Panc1 (cell line): ENCODE measurements at regions not wholly inside any gene's neighbourhood (a gene's known extent, or its start where the extent isn't known, plus 50 kb on each side); places are given as distances from the start of the nearest gene placed in this dataset.

Source experiments
- ATAC-seq: fragments of 200-7000 bp; cut with Tn5 transposase; 2 replicates; pipeline ENCODE4 v1.9.1; 2020; ENCODE audit warnings: mild to moderate bottlenecking, moderate library complexity
- BruUV-seq: library from RNA; stranded (reverse); fragments of 400-500 nt; replicated peaks from 2 replicates; lab custom pipeline; 2021; lab: Mats Ljungman, UMichigan
- CTCF ChIA-PET: fragments of 300-600 bp; sonication (Branson Sonifier 250); formaldehyde crosslinking; loops from one replicate; lab custom pipeline; 2022; ENCODE audit warnings: antibody characterized with exemption; lab: Charles Lee
- POLR2A ChIA-PET: fragments of 300-600 bp; sonication (Branson Sonifier 250); formaldehyde crosslinking; loops from one replicate; lab custom pipeline; 2022; ENCODE audit warnings: antibody characterized with exemption; lab: Charles Lee
- DNase-seq: peaks from one replicate; pipeline ENCODE4 v3.0.0-alpha.2; 2010; ENCODE audit warnings: low read depth, low spot score
- H3K27ac ChIP-seq: 2 replicates; pipeline ENCODE4 v1.5.1; 2011; ENCODE audit warnings: mild to moderate bottlenecking, low read length, inconsistent platforms
- H3K27me3 ChIP-seq: fragments of 200-500 bp; sonication (Bioruptor generic); 2 replicates; pipeline ENCODE4 v1.6.0; 2014; ENCODE audit warnings: low read length, inconsistent platforms; ENCODE audit not compliant: control insufficient read depth, insufficient read depth
- H3K36me3 ChIP-seq: fragments of 200-500 bp; sonication (Bioruptor generic); 2 replicates; pipeline ENCODE4 v1.5.1; 2014; ENCODE audit warnings: inconsistent platforms, mild to moderate bottlenecking, low read length, moderate library complexity; ENCODE audit not compliant: control insufficient read depth, insufficient read depth
- H3K4me1 ChIP-seq: 2 replicates; pipeline ENCODE4 v1.5.1; 2011; ENCODE audit warnings: inconsistent platforms, mild to moderate bottlenecking, low read length, moderate library complexity; ENCODE audit not compliant: control insufficient read depth, insufficient read depth
- H3K4me3 ChIP-seq, 2 experiments: 2 replicates each; pipeline ENCODE4 v1.5.1; 2011 to 2012; ENCODE audit warnings: low read depth in 2 of 2, low read length in 2 of 2, mild to moderate bottlenecking in 2 of 2, inconsistent platforms in 1 of 2, moderate library complexity in 1 of 2
- H3K9me3 ChIP-seq: fragments of 200-500 bp; sonication (Bioruptor generic); 2 replicates; pipeline ENCODE4 v1.5.1; 2014; ENCODE audit warnings: low read depth, mild to moderate bottlenecking, inconsistent platforms, low read length, moderate library complexity; ENCODE audit not compliant: control insufficient read depth, insufficient read depth
- POLR2AphosphoS5 ChIP-seq: IDR thresholded peaks from 2 replicates; pipeline ENCODE4 v1.6.1; 2012; ENCODE audit warnings: mild to moderate bottlenecking, low read depth, low read length, moderate library complexity
- SIN3A ChIP-seq: IDR thresholded peaks from 2 replicates; pipeline ENCODE4 v1.6.1; 2012; ENCODE audit warnings: low read depth, mild to moderate bottlenecking, low read length, moderate library complexity, borderline replicate concordance; ENCODE audit not compliant: insufficient read depth
- TCF7L2 ChIP-seq: IDR thresholded peaks from 2 replicates; pipeline ENCODE4 v1.6.1; 2011; ENCODE audit warnings: mild to moderate bottlenecking, low read depth, low read length, inconsistent platforms
- in situ Hi-C: cut with HindIII; loops from 2 replicates; pipeline ENCODE4 v1.10.0; 2016; ENCODE audit warnings: low sequenced_read_pairs, low pct_unique_long_range_greater_than_20kb
- intact Hi-C: fragments of 100-400 bp; cut with micrococcal nuclease; formaldehyde crosslinking; loops from one replicate; pipeline ENCODE4 v1.10.0; 2022; ENCODE audit not compliant: unreplicated experiment
- TF ChIP-seq, protein P1 (sequence below), 2 experiments: IDR thresholded peaks; 2 replicates each; pipeline ENCODE4 v1.6.1; 2011 to 2012; ENCODE audit warnings: low read depth in 2 of 2, control low read depth in 1 of 2, low read length in 1 of 2, mild to moderate bottlenecking in 1 of 2, moderate library complexity in 1 of 2; ENCODE audit not compliant: insufficient read depth in 1 of 2
- TF ChIP-seq, protein P2 (sequence below): fragments of 450-650 bp; IDR thresholded peaks from 2 replicates; pipeline ENCODE4 v1.5.1; 2017; ENCODE audit warnings: mild to moderate bottlenecking

DNA sequence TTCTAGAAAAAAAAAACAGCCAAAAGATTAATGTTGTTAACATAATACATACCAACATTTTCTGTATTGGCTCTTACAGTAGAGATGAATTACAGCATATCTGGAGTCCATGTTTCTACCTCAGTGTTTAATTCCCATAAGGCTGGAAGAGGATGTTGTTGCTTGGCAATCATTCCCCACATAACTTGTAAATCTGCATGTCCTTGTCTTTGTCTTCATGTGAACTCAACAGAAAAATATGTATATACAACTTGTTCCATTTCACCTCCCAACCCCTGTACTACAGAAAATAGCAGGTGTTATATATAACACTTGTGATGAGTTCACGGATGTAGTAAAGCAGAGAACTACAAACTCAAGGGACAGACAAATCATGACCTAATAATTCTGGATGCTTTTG lies 160.9 kb upstream of the SEMA3C start:
- in situ Hi-C loops, result no loop called here
- CTCF ChIA-PET, result no interaction called here
- intact Hi-C loops, result no loop called here
- no peaks in the 10 kb centered on the region; the same call in 1 of the 2 replicates for H3K4me1 ChIP-seq
- H3K36me3 ChIP-seq, result no peaks in the 10 kb centered on the region
- no peaks in the 10 kb centered on the region for H3K27me3 ChIP-seq
- ATAC-seq (no peak), DNase-seq (no peak)
- POLR2A ChIA-PET, result no interaction called here
- no peak overlapping the region for H3K4me3 ChIP-seq
- H3K27ac ChIP-seq, result peak overlapping the region; percentile 49; the same call in 1 of the 2 replicates
- no TSS peak for BruUV-seq
- TF ChIP-seq POLR2AphosphoS5 (no peak), TCF7L2 (no peak), SIN3A (no peak)
- TF ChIP-seq, protein P1, sequence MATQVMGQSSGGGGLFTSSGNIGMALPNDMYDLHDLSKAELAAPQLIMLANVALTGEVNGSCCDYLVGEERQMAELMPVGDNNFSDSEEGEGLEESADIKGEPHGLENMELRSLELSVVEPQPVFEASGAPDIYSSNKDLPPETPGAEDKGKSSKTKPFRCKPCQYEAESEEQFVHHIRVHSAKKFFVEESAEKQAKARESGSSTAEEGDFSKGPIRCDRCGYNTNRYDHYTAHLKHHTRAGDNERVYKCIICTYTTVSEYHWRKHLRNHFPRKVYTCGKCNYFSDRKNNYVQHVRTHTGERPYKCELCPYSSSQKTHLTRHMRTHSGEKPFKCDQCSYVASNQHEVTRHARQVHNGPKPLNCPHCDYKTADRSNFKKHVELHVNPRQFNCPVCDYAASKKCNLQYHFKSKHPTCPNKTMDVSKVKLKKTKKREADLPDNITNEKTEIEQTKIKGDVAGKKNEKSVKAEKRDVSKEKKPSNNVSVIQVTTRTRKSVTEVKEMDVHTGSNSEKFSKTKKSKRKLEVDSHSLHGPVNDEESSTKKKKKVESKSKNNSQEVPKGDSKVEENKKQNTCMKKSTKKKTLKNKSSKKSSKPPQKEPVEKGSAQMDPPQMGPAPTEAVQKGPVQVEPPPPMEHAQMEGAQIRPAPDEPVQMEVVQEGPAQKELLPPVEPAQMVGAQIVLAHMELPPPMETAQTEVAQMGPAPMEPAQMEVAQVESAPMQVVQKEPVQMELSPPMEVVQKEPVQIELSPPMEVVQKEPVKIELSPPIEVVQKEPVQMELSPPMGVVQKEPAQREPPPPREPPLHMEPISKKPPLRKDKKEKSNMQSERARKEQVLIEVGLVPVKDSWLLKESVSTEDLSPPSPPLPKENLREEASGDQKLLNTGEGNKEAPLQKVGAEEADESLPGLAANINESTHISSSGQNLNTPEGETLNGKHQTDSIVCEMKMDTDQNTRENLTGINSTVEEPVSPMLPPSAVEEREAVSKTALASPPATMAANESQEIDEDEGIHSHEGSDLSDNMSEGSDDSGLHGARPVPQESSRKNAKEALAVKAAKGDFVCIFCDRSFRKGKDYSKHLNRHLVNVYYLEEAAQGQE (IDR thresholded peaks at IDR 0.05; ENCODE audit: insufficient read depth in 1 of 2, low read depth in 2 of 2, low read length in 1 of 2), result no peak
- TF ChIP-seq, protein P2, sequence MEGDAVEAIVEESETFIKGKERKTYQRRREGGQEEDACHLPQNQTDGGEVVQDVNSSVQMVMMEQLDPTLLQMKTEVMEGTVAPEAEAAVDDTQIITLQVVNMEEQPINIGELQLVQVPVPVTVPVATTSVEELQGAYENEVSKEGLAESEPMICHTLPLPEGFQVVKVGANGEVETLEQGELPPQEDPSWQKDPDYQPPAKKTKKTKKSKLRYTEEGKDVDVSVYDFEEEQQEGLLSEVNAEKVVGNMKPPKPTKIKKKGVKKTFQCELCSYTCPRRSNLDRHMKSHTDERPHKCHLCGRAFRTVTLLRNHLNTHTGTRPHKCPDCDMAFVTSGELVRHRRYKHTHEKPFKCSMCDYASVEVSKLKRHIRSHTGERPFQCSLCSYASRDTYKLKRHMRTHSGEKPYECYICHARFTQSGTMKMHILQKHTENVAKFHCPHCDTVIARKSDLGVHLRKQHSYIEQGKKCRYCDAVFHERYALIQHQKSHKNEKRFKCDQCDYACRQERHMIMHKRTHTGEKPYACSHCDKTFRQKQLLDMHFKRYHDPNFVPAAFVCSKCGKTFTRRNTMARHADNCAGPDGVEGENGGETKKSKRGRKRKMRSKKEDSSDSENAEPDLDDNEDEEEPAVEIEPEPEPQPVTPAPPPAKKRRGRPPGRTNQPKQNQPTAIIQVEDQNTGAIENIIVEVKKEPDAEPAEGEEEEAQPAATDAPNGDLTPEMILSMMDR, result no peak
- H3K9me3 ChIP-seq, result peaks cover 8% of the 10 kb centered on the region; the same call in 1 of the 2 replicates

DNA sequence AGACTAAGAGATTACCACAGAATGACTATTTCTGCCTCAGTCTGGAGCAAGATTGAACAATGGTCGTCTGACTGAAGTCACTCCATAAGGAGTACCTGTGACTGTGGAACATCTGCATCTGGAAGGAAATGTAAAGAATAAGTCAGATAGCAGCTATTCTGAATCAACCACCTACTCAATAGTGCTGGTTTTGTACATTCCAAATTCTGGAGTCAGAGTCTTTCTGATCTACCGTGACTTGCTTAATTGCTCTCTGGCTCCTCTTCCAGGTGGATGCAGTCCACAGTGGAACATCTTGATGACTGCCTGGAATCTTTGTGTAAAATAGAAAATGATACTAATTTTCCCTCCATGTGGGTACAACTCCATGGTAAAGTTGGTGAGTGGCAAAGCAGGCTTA lies 156.3 kb upstream of the SEMA3C start:
- no peak overlapping the region for H3K4me3 ChIP-seq
- H3K27me3 ChIP-seq, result no peaks in the 10 kb centered on the region
- ATAC-seq (no peak), DNase-seq (no peak)
- no peaks in the 10 kb centered on the region; the same call in 1 of the 2 replicates for H3K4me1 ChIP-seq
- CTCF ChIA-PET, result no interaction called here
- no peak for TF ChIP-seq SIN3A
- TF ChIP-seq POLR2AphosphoS5, result no peak
- TF ChIP-seq, protein P2, result no peak
- no peak for TF ChIP-seq TCF7L2
- TF ChIP-seq, protein P1 (IDR thresholded peaks at IDR 0.05; ENCODE audit: insufficient read depth in 1 of 2, low read depth in 2 of 2, low read length in 1 of 2), result no peak
- no TSS peak for BruUV-seq
- POLR2A ChIA-PET, result no interaction called here
- intact Hi-C loops (no loop called here), in situ Hi-C loops (no loop called here)
- H3K27ac ChIP-seq, result peak overlapping the region; percentile 61; the same call in 1 of the 2 replicates
- peaks cover 16% of the 10 kb centered on the region; the same call in 1 of the 2 replicates for H3K9me3 ChIP-seq
- H3K36me3 ChIP-seq, result no peaks in the 10 kb centered on the region
